Activated T-cell treated with anti-CD3 and anti-CD28 coated beads for 1 hour (primary cell): ENCODE measurements at regions not wholly inside any gene's neighbourhood (a gene's known extent, or its start where the extent isn't known, plus 50 kb on each side); places are given as distances from the start of the nearest gene placed in this dataset.

Experiments
- DNase-seq: peaks from one replicate; pipeline ENCODE4 v3.0.0-alpha.2; 2020; ENCODE audit warnings: low read depth

- DNase-seq = no peak
Measured at GRCh38 chr5:68709239-68709638, 384.6 kb upstream of the SLC30A5 start.

DNA sequence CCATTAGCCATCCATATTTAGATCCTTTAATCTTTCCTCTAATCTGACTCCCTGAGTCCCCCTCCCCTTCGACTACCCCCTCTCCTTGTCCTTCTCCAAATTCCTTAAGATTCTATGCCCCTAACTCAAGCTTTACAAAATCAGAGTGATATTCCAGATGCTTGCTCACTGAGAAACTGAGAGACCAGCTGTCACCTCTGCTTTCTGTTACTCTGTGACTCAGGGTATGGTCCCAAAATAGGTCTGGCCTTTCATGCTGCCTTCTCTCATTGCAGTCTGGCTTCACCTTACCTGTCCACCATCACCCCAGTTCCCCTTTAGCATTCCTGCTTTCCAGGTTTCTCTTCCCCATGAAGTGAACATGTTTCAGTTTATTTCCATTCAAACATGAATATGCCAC is 383.3 kb upstream of the SLC30A5 start:
- no peak for DNase-seq

- DNase-seq = no peak
Measured at GRCh38 chr5:68711293-68712200, 382.3 kb upstream of the SLC30A5 start.

DNA sequence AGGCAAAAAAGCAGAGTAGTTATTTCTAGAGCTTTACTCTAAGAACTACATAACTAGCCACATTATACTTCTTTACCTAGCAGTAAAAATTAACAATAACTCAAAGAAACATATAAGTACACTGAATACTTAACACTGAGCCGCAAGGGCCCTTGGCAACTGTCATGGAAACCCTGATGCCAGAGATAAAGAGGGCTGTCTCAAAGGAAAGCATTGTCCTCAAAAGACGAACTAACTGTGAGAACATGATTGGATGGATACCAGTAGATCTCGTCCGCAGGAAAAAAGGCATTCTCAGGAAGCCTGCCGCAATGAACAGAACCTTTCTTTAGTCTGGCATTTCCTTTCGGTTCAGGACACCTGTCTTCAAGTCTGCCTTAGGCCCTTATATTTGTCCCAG is 379.0 kb upstream of the SLC30A5 start:
- no peak for DNase-seq

DNA sequence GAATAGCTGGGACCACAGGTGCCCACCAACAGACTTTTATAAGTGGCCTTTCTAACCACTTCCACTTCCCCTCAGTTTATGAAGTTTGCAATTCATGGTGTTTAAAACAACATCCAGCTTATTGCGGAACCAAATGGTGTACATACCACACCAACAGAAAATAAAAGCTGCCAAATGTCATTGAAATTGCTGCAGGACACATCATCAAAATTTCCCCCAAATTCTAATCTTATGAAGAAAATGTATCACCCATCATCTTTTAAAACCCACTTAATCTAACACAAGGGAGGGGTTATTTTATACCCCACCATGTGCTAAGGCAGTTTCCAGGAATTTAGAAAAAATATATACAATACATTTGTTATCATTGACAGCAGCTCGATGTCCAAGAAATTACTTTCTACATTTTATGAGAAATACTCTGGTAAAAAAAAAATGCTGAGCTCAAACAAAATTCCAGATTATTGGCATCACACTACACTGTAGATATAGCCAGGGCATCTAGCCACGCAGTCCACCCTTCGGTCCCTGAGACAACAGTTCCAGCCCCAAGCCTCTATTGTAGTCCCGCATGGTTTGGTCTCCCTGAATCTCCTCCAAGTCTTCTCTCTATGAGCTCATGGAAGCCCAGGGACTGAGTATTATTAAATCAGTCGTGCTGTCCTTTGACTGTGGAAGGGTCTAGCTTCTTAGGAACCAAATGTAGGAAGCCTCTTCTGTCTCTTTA is 372.8 kb upstream of the SLC30A5 start:
- no peak for DNase-seq

GRCh38 chr5:68722357-68722756 is 371.5 kb upstream of the SLC30A5 start:
- no peak for DNase-seq

DNA sequence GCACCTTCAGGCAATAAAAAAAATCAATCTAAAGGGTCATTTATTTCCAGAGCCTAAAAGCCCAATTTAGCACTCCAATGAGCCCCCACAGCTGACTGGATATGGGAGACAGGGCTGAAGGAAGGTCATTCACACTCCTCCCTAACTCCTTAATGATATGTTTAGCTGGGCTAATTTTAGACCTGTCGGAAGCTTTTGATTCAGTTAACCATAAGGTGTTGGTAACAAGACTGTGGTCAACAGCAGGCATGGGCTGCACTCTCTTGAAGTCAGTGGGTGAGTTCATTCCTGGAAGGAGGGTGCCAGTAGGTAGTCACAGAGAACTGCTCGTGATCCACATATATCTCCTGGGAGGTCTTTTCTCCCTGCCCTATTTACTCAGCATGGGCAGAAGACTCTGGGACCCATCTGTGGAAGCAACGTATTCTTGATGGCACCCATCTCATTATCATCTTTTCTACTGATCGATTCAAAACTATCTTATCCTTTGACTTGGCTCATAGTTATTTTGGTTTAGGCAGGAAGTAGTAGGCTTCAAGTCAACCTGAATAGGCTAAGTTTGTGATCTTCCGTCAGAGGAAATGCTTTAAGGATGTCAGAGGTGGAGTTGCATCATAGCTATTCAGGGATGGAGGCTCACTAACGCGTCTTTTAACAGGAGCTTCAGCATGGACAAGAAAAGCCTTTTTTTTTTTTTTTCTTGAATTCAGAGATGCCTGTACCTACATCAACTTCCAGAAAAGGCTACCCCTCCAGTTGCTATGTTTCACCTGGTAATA is 367.7 kb upstream of the SLC30A5 start:
- DNase-seq = no peak

- DNase-seq = no peak
Measured at GRCh38 chr5:68727931-68728330, 365.9 kb upstream of the SLC30A5 start.

- no peak for DNase-seq
Measured at GRCh38 chr5:68729678-68730077, 364.1 kb upstream of the SLC30A5 start.

DNA sequence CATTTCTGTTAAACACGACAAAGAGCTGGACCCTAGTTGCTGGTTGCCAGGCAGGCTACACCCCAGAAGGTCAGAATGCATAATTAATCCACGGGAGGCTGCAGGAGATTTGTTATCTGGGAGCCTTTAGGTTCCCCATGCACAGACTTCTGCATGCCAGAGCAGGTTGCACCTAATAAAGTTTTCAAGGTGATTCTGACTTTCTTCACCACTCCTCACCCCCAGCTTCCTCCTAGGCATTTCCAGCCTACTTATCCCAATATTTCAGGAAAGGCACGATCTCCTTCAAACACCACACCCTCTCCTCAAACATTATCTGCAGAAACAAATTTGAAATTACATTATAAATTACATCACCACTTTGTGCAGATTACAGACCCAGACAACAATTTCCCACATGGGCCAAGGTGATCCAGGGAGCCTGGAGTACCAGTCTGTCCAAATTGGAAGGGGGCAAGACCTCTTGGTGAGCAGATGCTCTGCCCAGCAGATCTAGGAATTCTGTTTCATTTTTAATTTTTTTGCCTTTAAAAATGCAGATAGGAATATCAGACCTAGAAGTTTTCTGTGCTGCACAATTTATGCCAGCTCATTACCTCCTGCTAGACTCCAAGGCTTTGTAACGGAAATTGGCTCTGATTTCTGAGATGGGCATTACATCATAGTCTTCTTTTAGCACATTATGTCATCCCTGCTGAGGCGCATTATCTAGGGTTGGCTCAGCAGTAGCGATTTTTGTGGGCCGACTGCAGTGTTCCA is 363.4 kb upstream of the SLC30A5 start:
- no peak for DNase-seq

- no peak for DNase-seq
Measured at GRCh38 chr5:68730979-68731654, 362.7 kb upstream of the SLC30A5 start.

GRCh38 chr5:68732251-68732650 is 361.6 kb upstream of the SLC30A5 start:
- DNase-seq = no peak

DNA sequence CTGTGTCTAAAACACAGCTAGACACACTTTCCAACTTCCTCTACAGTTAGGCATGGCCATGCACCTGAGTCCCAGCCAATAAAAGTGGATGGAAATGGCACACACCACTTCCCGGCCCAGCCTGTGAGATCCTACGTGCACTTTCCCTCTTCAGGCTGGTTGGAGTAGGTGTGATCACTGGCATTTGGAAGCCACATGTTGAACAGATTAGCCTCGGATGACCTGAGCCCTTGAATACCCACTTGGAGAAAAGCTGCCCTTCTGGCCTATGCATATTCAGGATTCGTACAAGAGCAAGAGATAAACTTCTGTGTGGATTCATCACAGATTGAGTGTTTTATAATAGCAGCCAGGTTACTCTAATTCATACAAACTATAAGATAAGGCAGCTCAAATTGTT is 359.0 kb upstream of the SLC30A5 start:
- DNase-seq = no peak

DNA sequence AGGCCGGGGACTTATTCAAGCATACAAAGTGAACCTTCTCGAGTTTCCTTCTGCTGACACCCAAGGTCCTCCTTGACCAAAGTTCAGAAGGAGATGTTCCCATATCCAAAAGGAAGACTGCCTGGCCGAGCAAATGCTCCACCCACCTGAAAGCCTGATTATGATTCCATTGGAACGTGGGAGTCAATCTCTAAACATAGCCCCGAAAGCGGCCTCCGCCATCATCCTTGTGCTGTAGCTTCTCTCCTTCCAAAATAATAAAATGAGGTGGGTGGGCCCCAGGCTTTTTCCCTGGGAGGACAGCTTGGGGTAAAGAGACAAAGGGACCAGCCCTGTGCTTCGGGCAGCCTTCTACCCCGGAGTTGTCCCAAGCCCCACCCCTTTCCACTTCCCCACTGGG is 355.6 kb upstream of the SLC30A5 start:
- no peak for DNase-seq

DNA sequence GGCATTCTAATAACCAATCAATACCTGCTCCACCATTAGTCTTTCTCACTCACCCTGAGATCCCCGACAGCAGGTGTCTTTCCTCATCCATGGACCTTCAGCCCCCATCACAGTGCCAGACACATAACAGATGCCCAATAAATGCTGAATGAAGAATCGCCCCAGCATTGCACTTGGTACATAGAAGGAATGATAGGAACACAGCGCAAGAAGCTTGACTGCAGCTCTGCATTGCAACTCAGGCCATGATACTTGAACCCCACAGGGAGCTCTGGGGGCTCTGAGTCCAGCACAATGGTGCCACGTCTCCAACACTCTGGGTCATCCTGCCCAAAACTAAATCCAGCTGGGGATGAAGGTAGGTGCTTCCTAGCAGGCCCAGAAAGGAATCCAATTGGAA is 355.0 kb upstream of the SLC30A5 start:
- no peak for DNase-seq

DNA sequence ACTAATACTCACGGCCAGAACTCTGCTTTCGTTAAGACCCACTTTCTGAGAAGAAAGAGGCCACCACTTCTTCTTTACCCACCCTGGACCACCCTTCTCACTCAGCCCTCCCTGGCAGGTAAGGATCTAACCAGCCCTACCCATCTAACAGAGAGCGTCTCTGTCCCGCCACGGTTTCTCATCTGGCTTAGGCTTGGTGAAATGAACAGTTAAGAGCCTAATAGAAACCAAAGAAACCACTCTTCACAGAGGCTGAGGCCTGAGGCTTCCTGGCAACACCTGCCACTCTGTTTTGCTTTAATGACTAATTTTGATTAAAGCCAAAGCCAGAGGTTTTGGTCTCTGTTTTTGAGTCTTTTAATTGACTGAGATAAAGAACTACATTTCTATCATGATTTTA is 354.1 kb upstream of the SLC30A5 start:
- no peak for DNase-seq

GRCh38 chr5:68740226-68740910 is 353.4 kb upstream of the SLC30A5 start:
- DNase-seq = no peak

GRCh38 chr5:68744206-68744605 is 349.6 kb upstream of the SLC30A5 start:
- DNase-seq = no peak

- no peak for DNase-seq
Measured at GRCh38 chr5:68745448-68745847, 348.4 kb upstream of the SLC30A5 start.

DNA sequence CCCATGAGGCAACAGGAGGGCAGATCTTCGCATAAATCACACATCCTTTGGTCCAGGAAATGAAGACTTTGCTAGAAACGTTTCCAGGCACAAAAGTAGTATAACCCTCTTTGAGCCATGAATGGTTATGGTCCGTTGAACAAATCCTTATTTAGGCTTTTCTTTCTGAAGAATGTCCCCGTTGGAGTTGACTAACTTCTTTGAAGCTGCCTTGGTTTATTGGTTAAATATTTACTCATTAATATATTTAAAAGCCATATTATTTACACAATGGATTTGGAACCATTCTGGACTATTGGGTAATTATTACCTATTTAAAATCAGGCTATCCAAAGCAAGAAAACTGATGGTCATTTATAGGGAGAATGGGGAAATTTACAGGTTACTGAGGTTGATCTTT is 347.6 kb upstream of the SLC30A5 start:
- no peak for DNase-seq
